ENCODE measurements at regions not wholly inside any gene's neighbourhood (a gene's known extent, or its start where the extent isn't known, plus 50 kb on each side); places are given as distances from the start of the nearest gene placed in this dataset.
A peak's percentile ranks its signal among the peaks of the same experiment; 100 is the strongest.

GRCh38 chr5:42037379-42037932 is 112.4 kb downstream of the FBXO4 start:
- CTCF ChIA-PET: interaction anchor here (0.8 to 1.9 kb wide), 4 partner anchors 20 to 546 kb away, joined by 3 to 11 read pairs (median 3); no protein-coding TSS in a partner anchor
- DNase-seq (ENCODE audit: low spot score) (no peak), ATAC-seq (0 out of 2 replicates have a peak, but pooled peaks have one; percentile 36)
- POLR2A ChIA-PET: interaction anchor here (0.6 kb wide), 1 partner anchor 139 kb away, joined by 4 read pairs; no protein-coding TSS in a partner anchor
- H3K27ac Mint-ChIP-seq: no peak overlapping the region
- H3K4me1 Mint-ChIP-seq: peaks cover 24% of the 10 kb centered on the region
- TF ChIP-seq AR (CRISPR knock-in tag; IDR thresholded peaks at IDR 0.05) (no peak), JAZF1 (CRISPR knock-in tag; IDR thresholded peaks at IDR 0.05) (no peak), ZNF512 (CRISPR knock-in tag; IDR thresholded peaks at IDR 0.05; ENCODE audit: borderline replicate concordance) (no peak), ATF1 (CRISPR knock-in tag; IDR thresholded peaks at IDR 0.05) (no peak), ZBTB43 (CRISPR knock-in tag; IDR thresholded peaks at IDR 0.05) (no peak), RELA (CRISPR knock-in tag; IDR thresholded peaks at IDR 0.05; ENCODE audit: borderline replicate concordance) (no peak), SMAD4 (CRISPR knock-in tag; IDR thresholded peaks at IDR 0.05) (no peak), HMGA2 (CRISPR knock-in tag; IDR thresholded peaks at IDR 0.05) (no peak), USF2 (CRISPR knock-in tag; IDR thresholded peaks at IDR 0.05) (no peak), ZNF425 (CRISPR knock-in tag; conservative IDR thresholded peaks at IDR 0.05) (no peak), E2F5 (CRISPR knock-in tag; IDR thresholded peaks at IDR 0.05) (no peak), ZNF219 (CRISPR knock-in tag; IDR thresholded peaks at IDR 0.05; ENCODE audit: borderline replicate concordance) (no peak)
- no peak overlapping the region for H3K4me3 Mint-ChIP-seq
- no peaks in the 10 kb centered on the region; the same call in 1 of the 2 replicates for H3K9me3 Mint-ChIP-seq
- H3K27me3 Mint-ChIP-seq (ENCODE audit: low read depth): no peaks in the 10 kb centered on the region
- no peaks in the 10 kb centered on the region for H3K36me3 Mint-ChIP-seq

GRCh38 chr5:42043400-42043799 is 118.3 kb downstream of the FBXO4 start:
- DNase-seq (ENCODE audit: low spot score) (no peak), ATAC-seq (no peak)
- ChIA-PET POLR2A (no interaction called here), CTCF (interaction anchor here (3.8 kb wide), 1 partner anchor 14 kb away, joined by 12 read pairs; no protein-coding TSS in a partner anchor)
- H3K36me3 Mint-ChIP-seq: no peaks in the 10 kb centered on the region
- H3K27ac Mint-ChIP-seq: no peak overlapping the region
- no peaks in the 10 kb centered on the region for H3K27me3 Mint-ChIP-seq (ENCODE audit: low read depth)
- H3K4me3 Mint-ChIP-seq: no peak overlapping the region
- H3K9me3 Mint-ChIP-seq: no peaks in the 10 kb centered on the region
- peaks cover 7% of the 10 kb centered on the region; the same call in 1 of the 2 replicates for H3K4me1 Mint-ChIP-seq
- no peak for TF ChIP-seq SMAD3 (CRISPR knock-in tag; IDR thresholded peaks at IDR 0.05; ENCODE audit: borderline replicate concordance)
- TF ChIP-seq ZNF425 (CRISPR knock-in tag; conservative IDR thresholded peaks at IDR 0.05): no peak
- no peak for TF ChIP-seq STAT6 (CRISPR knock-in tag; conservative IDR thresholded peaks at IDR 0.05; ENCODE audit: low read depth)
- TF ChIP-seq ZNF396 (CRISPR knock-in tag; IDR thresholded peaks at IDR 0.05; ENCODE audit: borderline replicate concordance): no peak
- TF ChIP-seq FOXJ3 (CRISPR knock-in tag; IDR thresholded peaks at IDR 0.05; ENCODE audit: borderline replicate concordance): no peak
- no peak for TF ChIP-seq MLX (CRISPR knock-in tag; IDR thresholded peaks at IDR 0.05)
- no peak for TF ChIP-seq TEAD1 (CRISPR knock-in tag; IDR thresholded peaks at IDR 0.05)
